ENCODE measurements at regions not wholly inside any gene's neighbourhood (a gene's known extent, or its start where the extent isn't known, plus 50 kb on each side); places are given as distances from the start of the nearest gene placed in this dataset.

GRCh38 chr12:46935271-46935847 is 109.6 kb upstream of the SLC38A4 start:
- H3K4me3 Mint-ChIP-seq: no peak overlapping the region
- CTCF ChIA-PET: interaction anchor here (0.5 to 1.2 kb wide), 5 partner anchors 10 to 771 kb away, joined by 3 to 4 read pairs (median 4); partner anchors contain the start of gene RPAP3
- H3K27me3 Mint-ChIP-seq (ENCODE audit: low read depth): peaks cover 8% of the 10 kb centered on the region
- no peaks in the 10 kb centered on the region for H3K36me3 Mint-ChIP-seq (ENCODE audit: low read depth)
- no peak overlapping the region for H3K27ac Mint-ChIP-seq
- intact Hi-C loops (cut with micrococcal nuclease): no loop called here
- no peaks in the 10 kb centered on the region for H3K4me1 Mint-ChIP-seq (ENCODE audit: low read depth)
- no peaks in the 10 kb centered on the region for H3K9me3 Mint-ChIP-seq
- no peak for DNase-seq

- DNase-seq: no peak
- Mint-ChIP-seq H3K4me1 (ENCODE audit: low read depth) (no peaks in the 10 kb centered on the region), H3K36me3 (ENCODE audit: low read depth) (no peaks in the 10 kb centered on the region)
Measured at GRCh38 chr12:46936042-46936441, 110.2 kb upstream of the SLC38A4 start.

GRCh38 chr12:46938071-46938678 is 112.4 kb upstream of the SLC38A4 start:
- CTCF ChIA-PET: interaction anchor here (0.5 to 1.3 kb wide), 3 partner anchors 260 to 635 kb away, joined by 3 to 4 read pairs (median 3); no protein-coding TSS in a partner anchor

More at GRCh38 chr12:46936042-46936441, 110.2 kb upstream of the SLC38A4 start:
- intact Hi-C loops (cut with micrococcal nuclease): no loop called here
- Mint-ChIP-seq H3K4me3 (no peak overlapping the region), H3K27me3 (ENCODE audit: low read depth) (peaks cover 6% of the 10 kb centered on the region), H3K9me3 (no peaks in the 10 kb centered on the region), H3K27ac (no peak overlapping the region)
- CTCF ChIA-PET: interaction anchor here (0.6 to 1.2 kb wide), 3 partner anchors 10 to 267 kb away, joined by 3 to 4 read pairs (median 4); no protein-coding TSS in a partner anchor

GRCh38 chr12:46941981-46942380 is 116.2 kb upstream of the SLC38A4 start:
- Mint-ChIP-seq H3K9me3 (no peaks in the 10 kb centered on the region), H3K27ac (no peak overlapping the region), H3K27me3 (ENCODE audit: low read depth) (peaks cover 3% of the 10 kb centered on the region), H3K4me1 (ENCODE audit: low read depth) (no peaks in the 10 kb centered on the region), H3K4me3 (no peak overlapping the region), H3K36me3 (ENCODE audit: low read depth) (no peaks in the 10 kb centered on the region)
- no peak for DNase-seq
- CTCF ChIA-PET: interaction anchor here (0.8 kb wide), 1 partner anchor 9 kb away, joined by 3 read pairs; no protein-coding TSS in a partner anchor
- intact Hi-C loops (cut with micrococcal nuclease): no loop called here

More at GRCh38 chr12:46938071-46938678, 112.4 kb upstream of the SLC38A4 start:
- H3K4me1 Mint-ChIP-seq (ENCODE audit: low read depth): no peaks in the 10 kb centered on the region
- H3K27me3 Mint-ChIP-seq (ENCODE audit: low read depth): peaks cover 3% of the 10 kb centered on the region
- no peaks in the 10 kb centered on the region for H3K36me3 Mint-ChIP-seq (ENCODE audit: low read depth)
- no peak for DNase-seq
- no peaks in the 10 kb centered on the region for H3K9me3 Mint-ChIP-seq
- H3K4me3 Mint-ChIP-seq: no peak overlapping the region
- H3K27ac Mint-ChIP-seq: no peak overlapping the region
- intact Hi-C loops (cut with micrococcal nuclease): no loop called here

GRCh38 chr12:46942579-46942978 is 116.8 kb upstream of the SLC38A4 start:
- no peak for DNase-seq
- H3K9me3 Mint-ChIP-seq: no peaks in the 10 kb centered on the region
- no peak overlapping the region for H3K27ac Mint-ChIP-seq
- H3K4me3 Mint-ChIP-seq: no peak overlapping the region
- no peaks in the 10 kb centered on the region for H3K4me1 Mint-ChIP-seq (ENCODE audit: low read depth)
- H3K36me3 Mint-ChIP-seq (ENCODE audit: low read depth): no peaks in the 10 kb centered on the region
- intact Hi-C loops (cut with micrococcal nuclease): no loop called here
- peaks cover 3% of the 10 kb centered on the region for H3K27me3 Mint-ChIP-seq (ENCODE audit: low read depth)
- CTCF ChIA-PET: interaction anchor here (0.6 to 0.8 kb wide), 2 partner anchors 10 to 1503 kb away, joined by 3 read pairs; no protein-coding TSS in a partner anchor

- H3K9me3 Mint-ChIP-seq: no peaks in the 10 kb centered on the region
- H3K4me1 Mint-ChIP-seq (ENCODE audit: low read depth): no peaks in the 10 kb centered on the region
- H3K27me3 Mint-ChIP-seq (ENCODE audit: low read depth): no peaks in the 10 kb centered on the region
- intact Hi-C loops (cut with micrococcal nuclease): no loop called here
- no peak overlapping the region for H3K4me3 Mint-ChIP-seq
- DNase-seq: peak; percentile 30
- CTCF ChIA-PET: no interaction called here
- no peaks in the 10 kb centered on the region for H3K36me3 Mint-ChIP-seq (ENCODE audit: low read depth)
- H3K27ac Mint-ChIP-seq: no peak overlapping the region
Measured at GRCh38 chr12:46944088-46944487, 118.3 kb upstream of the SLC38A4 start.

- no peak for DNase-seq
- Mint-ChIP-seq H3K36me3 (ENCODE audit: low read depth) (no peaks in the 10 kb centered on the region), H3K27ac (no peak overlapping the region), H3K9me3 (no peaks in the 10 kb centered on the region), H3K4me1 (ENCODE audit: low read depth) (no peaks in the 10 kb centered on the region), H3K27me3 (ENCODE audit: low read depth) (no peaks in the 10 kb centered on the region), H3K4me3 (no peak overlapping the region)
- CTCF ChIA-PET: interaction anchor here (0.6 to 1.0 kb wide), 3 partner anchors 12 to 1072 kb away, joined by 3 to 4 read pairs (median 3); no protein-coding TSS in a partner anchor
- intact Hi-C loops (cut with micrococcal nuclease): no loop called here
Measured at GRCh38 chr12:46944771-46945170, 119.0 kb upstream of the SLC38A4 start.

GRCh38 chr12:46945591-46945990 is 119.8 kb upstream of the SLC38A4 start:
- CTCF ChIA-PET: interaction anchor here (0.6 to 1.3 kb wide), 5 partner anchors 10 to 1073 kb away, joined by 3 to 5 read pairs (median 4); no protein-coding TSS in a partner anchor
- intact Hi-C loops (cut with micrococcal nuclease): no loop called here
- Mint-ChIP-seq H3K36me3 (ENCODE audit: low read depth) (no peaks in the 10 kb centered on the region), H3K27ac (no peak overlapping the region), H3K9me3 (no peaks in the 10 kb centered on the region), H3K27me3 (ENCODE audit: low read depth) (no peaks in the 10 kb centered on the region), H3K4me3 (no peak overlapping the region), H3K4me1 (ENCODE audit: low read depth) (no peaks in the 10 kb centered on the region)
- DNase-seq: no peak

GRCh38 chr12:46946137-46946536 is 120.3 kb upstream of the SLC38A4 start:
- Mint-ChIP-seq H3K9me3 (no peaks in the 10 kb centered on the region), H3K27ac (no peak overlapping the region), H3K4me1 (ENCODE audit: low read depth) (no peaks in the 10 kb centered on the region), H3K36me3 (ENCODE audit: low read depth) (no peaks in the 10 kb centered on the region), H3K4me3 (no peak overlapping the region), H3K27me3 (ENCODE audit: low read depth) (no peaks in the 10 kb centered on the region)
- CTCF ChIA-PET: interaction anchor here (1.1 to 1.3 kb wide), 3 partner anchors 11 to 821 kb away, joined by 3 to 5 read pairs (median 4); no protein-coding TSS in a partner anchor
- no peak for DNase-seq
- intact Hi-C loops (cut with micrococcal nuclease): no loop called here

- DNase-seq: no peak
- H3K4me1 Mint-ChIP-seq (ENCODE audit: low read depth): no peaks in the 10 kb centered on the region
- H3K27ac Mint-ChIP-seq: no peak overlapping the region
- H3K27me3 Mint-ChIP-seq (ENCODE audit: low read depth): no peaks in the 10 kb centered on the region
- intact Hi-C loops (cut with micrococcal nuclease): no loop called here
- CTCF ChIA-PET: interaction anchor here (1.0 to 1.5 kb wide), 2 partner anchors 15 to 606 kb away, joined by 3 to 5 read pairs; no protein-coding TSS in a partner anchor
- H3K9me3 Mint-ChIP-seq: no peaks in the 10 kb centered on the region
- H3K36me3 Mint-ChIP-seq (ENCODE audit: low read depth): no peaks in the 10 kb centered on the region
- H3K4me3 Mint-ChIP-seq: no peak overlapping the region
Measured at GRCh38 chr12:46948936-46949545, 123.2 kb upstream of the SLC38A4 start.

GRCh38 chr12:46950094-46950493 is 124.3 kb upstream of the SLC38A4 start:
- H3K4me3 Mint-ChIP-seq: no peak overlapping the region
- H3K4me1 Mint-ChIP-seq (ENCODE audit: low read depth): no peaks in the 10 kb centered on the region
- H3K27me3 Mint-ChIP-seq (ENCODE audit: low read depth): peaks cover under 1% of the 10 kb centered on the region
- CTCF ChIA-PET: no interaction called here
- intact Hi-C loops (cut with micrococcal nuclease): no loop called here
- DNase-seq: no peak
- H3K9me3 Mint-ChIP-seq: no peaks in the 10 kb centered on the region
- no peaks in the 10 kb centered on the region for H3K36me3 Mint-ChIP-seq (ENCODE audit: low read depth)
- H3K27ac Mint-ChIP-seq: no peak overlapping the region

- Mint-ChIP-seq H3K27me3 (ENCODE audit: low read depth) (peaks cover 4% of the 10 kb centered on the region), H3K9me3 (no peaks in the 10 kb centered on the region), H3K27ac (no peak overlapping the region), H3K4me1 (ENCODE audit: low read depth) (no peaks in the 10 kb centered on the region), H3K36me3 (ENCODE audit: low read depth) (no peaks in the 10 kb centered on the region), H3K4me3 (no peak overlapping the region)
- no peak for DNase-seq
- intact Hi-C loops (cut with micrococcal nuclease): no loop called here
- CTCF ChIA-PET: interaction anchor here (1.0 kb wide), 1 partner anchor 69 kb away, joined by 3 read pairs; no protein-coding TSS in a partner anchor
Measured at GRCh38 chr12:46952880-46953483, 126.4 kb upstream of the PCED1B start.
